HG03575 (cell line): ENCODE measurements at regions not wholly inside any gene's neighbourhood (a gene's known extent, or its start where the extent isn't known, plus 50 kb on each side); places are given as distances from the start of the nearest gene placed in this dataset.
A peak's percentile ranks its signal among the peaks of the same experiment; 100 is the strongest.
"Not testable (repeated sequence)": the region's sequence is repeated elsewhere in the genome, so short reads cannot be mapped to it uniquely, and the experiment has no call there.

Experiments
- ATAC-seq: cut with Tn5 transposase; IDR thresholded peaks from one replicate; pipeline ENCODE4 v1.9.1; 2021; ENCODE audit not compliant: unreplicated experiment, insufficient number of reproducible peaks, low FRiP score; ENCODE audit errors: extremely low read depth

GRCh38 chr1:120542365-120542764, 127.5 kb downstream of the NBPF8 start:
- not testable (repeated sequence) for ATAC-seq

GRCh38 chr1:120542940-120543339, 128.1 kb downstream of the NBPF8 start:
- not testable (repeated sequence) for ATAC-seq

- peak; percentile 64 for ATAC-seq
These were observed 129.6 kb downstream of the NBPF8 start for GRCh38 chr1:120544434-120544833.

- not testable (repeated sequence) for ATAC-seq
These were observed 135.5 kb downstream of the NBPF8 start for GRCh38 chr1:120550335-120550734.

GRCh38 chr1:120552190-120552589, 137.4 kb downstream of the NBPF8 start:
- not testable (repeated sequence) for ATAC-seq

GRCh38 chr1:120557605-120558302, 142.9 kb downstream of the NBPF8 start:
- not testable (repeated sequence) for ATAC-seq

- ATAC-seq = peak; percentile 68
These were observed 143.6 kb downstream of the NBPF8 start for GRCh38 chr1:120558303-120559060.

GRCh38 chr1:120561767-120562166, 146.9 kb downstream of the NBPF8 start:
- ATAC-seq = not testable (repeated sequence)

GRCh38 chr1:120565396-120565795, 150.6 kb downstream of the NBPF8 start:
- not testable (repeated sequence) for ATAC-seq

- ATAC-seq = not testable (repeated sequence)
These were observed 152.8 kb downstream of the NBPF8 start for GRCh38 chr1:120567620-120568019.

- ATAC-seq = not testable (repeated sequence)
These were observed 148.5 kb upstream of the NBPF26 start for GRCh38 chr1:120575201-120575600.

- ATAC-seq = not testable (repeated sequence)
These were observed 141.6 kb upstream of the NBPF26 start for GRCh38 chr1:120582135-120582534.

- ATAC-seq = not testable (repeated sequence)
These were observed 137.7 kb upstream of the NBPF26 start for GRCh38 chr1:120586053-120586452.

- not testable (repeated sequence) for ATAC-seq
These were observed 134.9 kb upstream of the NBPF26 start for GRCh38 chr1:120588811-120589210.

GRCh38 chr1:120591774-120592173, 132.0 kb upstream of the NBPF26 start:
- not testable (repeated sequence) for ATAC-seq

- not testable (repeated sequence) for ATAC-seq
These were observed 130.8 kb upstream of the NBPF26 start for GRCh38 chr1:120592943-120593342.

GRCh38 chr1:120593648-120594047, 130.1 kb upstream of the NBPF26 start:
- ATAC-seq = not testable (repeated sequence)

GRCh38 chr1:120598331-120598951, 125.3 kb upstream of the NBPF26 start:
- ATAC-seq = not testable (repeated sequence)

GRCh38 chr1:120599511-120599910, 124.2 kb upstream of the NBPF26 start:
- ATAC-seq = not testable (repeated sequence)
